GM10266 (cell line): ENCODE measurements at regions not wholly inside any gene's neighbourhood (a gene's known extent, or its start where the extent isn't known, plus 50 kb on each side); places are given as distances from the start of the nearest gene placed in this dataset.

ENCODE experiments used
- DNase-seq: peaks from one replicate; pipeline ENCODE4 v3.0.0; 2012; ENCODE audit errors: extremely low spot score
- CTCF ChIP-seq: IDR thresholded peaks from 2 replicates; pipeline ENCODE4 v1.5.1; 2012; ENCODE audit warnings: mild to moderate bottlenecking, low read depth; ENCODE audit not compliant: control insufficient read depth, insufficient read depth; ENCODE audit errors: missing control alignments

GRCh38 chr10:15453457-15453856 is 82.4 kb upstream of the FAM171A1 start:
- TF ChIP-seq CTCF, result no peak
- DNase-seq, result no peak

GRCh38 chr10:15452545-15452944 is 81.5 kb upstream of the FAM171A1 start:
- no peak for TF ChIP-seq CTCF
- DNase-seq, result no peak

- TF ChIP-seq CTCF, result no peak
- no peak for DNase-seq
These were observed 80.3 kb upstream of the FAM171A1 start for GRCh38 chr10:15451137-15452094.

GRCh38 chr10:15448598-15448997 is 77.5 kb upstream of the FAM171A1 start:
- DNase-seq, result no peak

GRCh38 chr10:15445006-15445390 is 73.9 kb upstream of the FAM171A1 start:
- TF ChIP-seq CTCF, result no peak
- DNase-seq, result no peak

More at GRCh38 chr10:15448598-15448997, 77.5 kb upstream of the FAM171A1 start:
- no peak for TF ChIP-seq CTCF

GRCh38 chr10:15444105-15445005 is 73.3 kb upstream of the FAM171A1 start:
- no peak for DNase-seq

More at GRCh38 chr10:15444105-15445005, 73.3 kb upstream of the FAM171A1 start:
- no peak for TF ChIP-seq CTCF
